GM10248 (cell line): ENCODE measurements at regions not wholly inside any gene's neighbourhood (a gene's known extent, or its start where the extent isn't known, plus 50 kb on each side); places are given as distances from the start of the nearest gene placed in this dataset.
A peak's percentile ranks its signal among the peaks of the same experiment; 100 is the strongest.

ENCODE experiments used
- CTCF ChIA-PET: fragments of 300-600 bp; sonication (Branson Sonifier 250); formaldehyde crosslinking; extraction: SDS; loops from one replicate; lab custom pipeline; 2021; ENCODE audit warnings: antibody characterized with exemption; lab: Yijun Ruan, JAX
- POLR2A ChIA-PET: fragments of 350-650 bp; sonication (Branson Sonifier 250); formaldehyde crosslinking; extraction: SDS; loops from one replicate; lab custom pipeline; 2020; ENCODE audit warnings: antibody characterized with exemption; lab: Yijun Ruan, JAX
- DNase-seq: peaks from one replicate; pipeline ENCODE4 v3.0.0; 2012; ENCODE audit errors: extremely low spot score
- TF ChIP-seq, protein P1 (sequence below): IDR thresholded peaks from 2 replicates; pipeline ENCODE4 v1.5.1; 2012; ENCODE audit warnings: mild to moderate bottlenecking, low read depth; ENCODE audit errors: extremely low read depth, missing control alignments, control extremely low read depth

DNA sequence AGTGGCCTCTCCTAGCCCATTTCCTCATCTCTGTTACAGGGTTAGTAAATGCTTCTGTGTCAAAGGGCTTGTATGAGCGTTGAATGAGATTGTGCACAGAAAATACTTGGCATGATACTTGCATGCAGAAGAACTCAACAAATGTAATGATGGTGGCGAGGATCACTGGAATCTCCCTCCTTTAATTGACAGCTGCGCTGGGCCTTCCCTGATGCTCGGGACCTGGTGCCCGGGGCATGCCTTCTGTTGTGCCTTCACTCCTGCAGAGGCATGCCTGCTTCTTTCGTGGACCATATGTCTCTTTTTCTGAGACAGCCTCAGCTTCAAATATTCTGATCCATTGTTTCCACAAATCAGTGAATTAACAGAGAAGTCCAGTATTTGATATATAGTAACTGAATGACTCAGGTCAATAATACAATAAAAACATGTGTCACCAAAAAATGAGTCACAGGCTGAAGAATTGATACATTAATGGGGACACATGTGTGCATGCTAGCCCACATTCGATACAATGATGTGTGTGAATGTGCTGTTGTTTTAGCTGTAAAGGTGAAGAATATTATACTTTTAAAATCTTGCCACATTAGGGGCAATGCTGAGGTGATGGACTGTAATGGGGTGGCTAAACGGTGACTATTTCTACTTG, 243.3 kb upstream of the TBL1XR1 start:
- POLR2A ChIA-PET = no interaction called here
- TF ChIP-seq, protein P1, sequence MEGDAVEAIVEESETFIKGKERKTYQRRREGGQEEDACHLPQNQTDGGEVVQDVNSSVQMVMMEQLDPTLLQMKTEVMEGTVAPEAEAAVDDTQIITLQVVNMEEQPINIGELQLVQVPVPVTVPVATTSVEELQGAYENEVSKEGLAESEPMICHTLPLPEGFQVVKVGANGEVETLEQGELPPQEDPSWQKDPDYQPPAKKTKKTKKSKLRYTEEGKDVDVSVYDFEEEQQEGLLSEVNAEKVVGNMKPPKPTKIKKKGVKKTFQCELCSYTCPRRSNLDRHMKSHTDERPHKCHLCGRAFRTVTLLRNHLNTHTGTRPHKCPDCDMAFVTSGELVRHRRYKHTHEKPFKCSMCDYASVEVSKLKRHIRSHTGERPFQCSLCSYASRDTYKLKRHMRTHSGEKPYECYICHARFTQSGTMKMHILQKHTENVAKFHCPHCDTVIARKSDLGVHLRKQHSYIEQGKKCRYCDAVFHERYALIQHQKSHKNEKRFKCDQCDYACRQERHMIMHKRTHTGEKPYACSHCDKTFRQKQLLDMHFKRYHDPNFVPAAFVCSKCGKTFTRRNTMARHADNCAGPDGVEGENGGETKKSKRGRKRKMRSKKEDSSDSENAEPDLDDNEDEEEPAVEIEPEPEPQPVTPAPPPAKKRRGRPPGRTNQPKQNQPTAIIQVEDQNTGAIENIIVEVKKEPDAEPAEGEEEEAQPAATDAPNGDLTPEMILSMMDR = no peak
- no peak for DNase-seq
- CTCF ChIA-PET = interaction anchor here (0.6 kb wide), 1 partner anchor 106 kb away, joined by 3 read pairs; no protein-coding TSS in a partner anchor

DNA sequence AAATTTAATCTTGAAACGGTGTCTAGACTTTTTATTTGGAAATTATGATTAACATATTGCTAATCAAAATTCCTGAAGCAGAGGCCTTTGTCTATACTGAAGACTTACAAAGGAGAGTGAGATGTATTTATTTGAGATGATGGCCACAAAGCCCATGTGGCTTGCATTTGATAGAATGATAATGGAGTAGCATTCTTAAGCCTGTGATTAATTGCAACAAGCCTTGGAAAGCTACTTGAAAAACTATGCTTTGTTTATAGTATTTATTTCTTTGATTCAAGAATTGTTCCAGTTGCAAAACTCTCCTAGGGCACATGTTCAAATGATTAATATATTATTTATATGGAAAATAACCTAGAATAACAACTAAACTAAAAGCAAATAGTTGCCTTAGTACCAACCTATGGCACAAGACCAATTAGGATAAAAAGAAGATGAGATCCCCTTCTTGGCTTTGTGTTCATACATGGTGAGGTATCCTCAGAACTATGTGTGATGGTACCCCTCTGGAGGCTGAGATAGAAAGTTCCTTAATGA, 244.1 kb upstream of the TBL1XR1 start:
- ChIA-PET POLR2A (no interaction called here), CTCF (interaction anchor here (0.6 kb wide), 1 partner anchor 106 kb away, joined by 3 read pairs; no protein-coding TSS in a partner anchor)
- DNase-seq = no peak
- TF ChIP-seq, protein P1 = no peak

DNA sequence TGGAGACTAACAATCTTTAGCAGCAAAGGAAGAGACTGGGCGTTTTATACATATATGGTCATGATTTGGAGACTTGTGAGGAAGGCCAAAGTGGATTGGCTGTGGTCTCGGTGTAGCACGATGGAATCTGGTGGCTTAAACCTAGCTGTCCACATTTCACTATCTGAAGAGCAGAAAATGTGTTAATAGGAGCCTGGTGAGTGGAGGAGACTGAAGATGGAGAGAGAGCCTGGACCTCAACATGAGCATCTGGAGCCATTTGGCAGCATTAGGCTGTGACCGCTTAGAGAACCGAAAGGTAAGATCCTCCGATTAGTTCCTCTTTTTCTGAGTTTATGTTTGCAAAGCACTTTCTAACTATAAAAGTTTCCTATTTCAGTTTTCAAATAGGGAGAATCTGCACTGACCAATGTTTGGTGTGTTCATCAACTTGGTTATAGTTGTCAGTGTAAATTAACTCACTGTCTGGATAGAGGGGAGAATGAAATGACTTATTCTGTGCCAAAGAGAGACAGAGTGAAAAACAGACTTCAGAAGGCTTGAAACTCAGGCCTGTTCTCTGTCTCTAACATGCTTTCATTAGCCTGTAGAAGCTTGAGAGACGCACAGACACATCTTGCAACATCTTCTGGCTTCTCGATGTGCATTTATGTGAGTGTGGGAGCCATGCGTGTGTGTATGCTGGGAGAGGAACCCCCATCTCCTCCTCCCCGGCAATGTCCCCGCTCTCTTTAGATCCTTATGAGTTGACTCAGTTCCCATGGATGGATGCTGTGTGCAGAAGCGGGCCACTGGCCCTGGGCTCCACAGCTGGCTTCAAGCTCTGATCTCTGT, 244.7 kb upstream of the TBL1XR1 start:
- CTCF ChIA-PET = no interaction called here
- TF ChIP-seq, protein P1 = no peak

DNA sequence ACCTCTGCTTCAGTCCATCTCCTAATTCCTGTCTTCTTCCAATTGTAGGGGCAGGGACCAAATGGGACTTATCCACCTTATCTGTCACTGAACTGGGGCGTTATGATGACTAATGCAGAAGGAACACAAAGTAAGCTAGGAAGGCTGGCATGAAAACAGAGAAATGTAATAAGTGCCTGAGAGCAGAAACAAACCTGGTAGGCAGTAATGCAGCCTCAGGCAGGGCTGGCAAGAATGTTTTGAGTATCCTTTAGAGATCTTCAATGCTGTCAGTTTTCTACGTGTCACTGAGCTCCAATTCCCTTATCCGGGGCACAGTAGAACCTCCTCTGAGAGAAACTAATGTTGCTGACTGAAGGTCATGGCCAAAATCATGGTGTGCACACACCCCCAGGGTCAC, 246.2 kb upstream of the TBL1XR1 start:
- TF ChIP-seq, protein P1 = no peak
- ChIA-PET POLR2A (no interaction called here), CTCF (no interaction called here)
- DNase-seq = no peak

More for the DNA sequence above, 244.7 kb upstream of the TBL1XR1 start:
- POLR2A ChIA-PET = no interaction called here
- peak; percentile 70 for DNase-seq

DNA sequence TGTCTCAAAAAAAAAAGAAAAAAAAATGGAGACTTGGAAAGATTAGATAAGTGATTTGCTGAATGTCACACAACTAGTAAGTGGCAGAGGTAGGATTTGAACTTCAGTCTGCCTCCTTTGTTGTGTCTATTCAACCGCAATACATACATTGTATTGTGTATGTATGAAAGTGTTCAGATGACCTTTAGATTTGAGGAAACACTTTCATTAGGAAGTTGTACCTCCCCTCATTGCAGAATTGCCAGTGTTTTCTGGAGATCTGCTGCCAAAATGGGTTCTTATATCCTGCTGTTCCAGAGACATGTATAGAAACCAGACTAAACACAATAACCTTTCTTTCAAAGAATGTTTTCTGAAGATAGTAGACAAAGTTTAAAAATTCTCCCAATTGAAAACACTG, 247.4 kb upstream of the TBL1XR1 start:
- ChIA-PET CTCF (no interaction called here), POLR2A (no interaction called here)
- TF ChIP-seq, protein P1 = no peak
- DNase-seq = no peak

DNA sequence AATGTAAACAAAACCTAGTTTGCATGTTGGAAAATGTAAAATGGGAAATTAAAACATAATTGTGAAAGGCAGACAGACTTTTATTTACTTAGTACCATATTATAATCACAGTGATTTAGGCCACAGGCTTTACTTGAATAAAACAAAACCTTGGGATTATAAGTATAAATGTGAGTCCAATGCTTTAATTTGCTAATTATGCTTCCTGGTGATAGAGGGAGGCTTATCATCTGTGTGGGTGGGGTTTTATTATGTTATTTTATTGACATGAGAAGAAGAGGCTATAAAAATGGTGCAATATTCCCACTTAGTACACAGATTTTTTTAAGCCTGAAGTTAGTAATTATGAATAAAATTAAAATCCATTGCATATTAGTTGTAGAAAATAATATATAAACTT, 248.3 kb upstream of the TBL1XR1 start:
- ChIA-PET POLR2A (no interaction called here), CTCF (interaction anchor here (1.3 kb wide), 1 partner anchor 9 kb away, joined by 3 read pairs; no protein-coding TSS in a partner anchor)
- TF ChIP-seq, protein P1 = no peak
- no peak for DNase-seq
